ENCODE measurements at regions not wholly inside any gene's neighbourhood (a gene's known extent, or its start where the extent isn't known, plus 50 kb on each side); places are given as distances from the start of the nearest gene placed in this dataset.
A peak's percentile ranks its signal among the peaks of the same experiment; 100 is the strongest.
"Not testable (repeated sequence)": the region's sequence is repeated elsewhere in the genome, so short reads cannot be mapped to it uniquely, and the experiment has no call there.

DNA sequence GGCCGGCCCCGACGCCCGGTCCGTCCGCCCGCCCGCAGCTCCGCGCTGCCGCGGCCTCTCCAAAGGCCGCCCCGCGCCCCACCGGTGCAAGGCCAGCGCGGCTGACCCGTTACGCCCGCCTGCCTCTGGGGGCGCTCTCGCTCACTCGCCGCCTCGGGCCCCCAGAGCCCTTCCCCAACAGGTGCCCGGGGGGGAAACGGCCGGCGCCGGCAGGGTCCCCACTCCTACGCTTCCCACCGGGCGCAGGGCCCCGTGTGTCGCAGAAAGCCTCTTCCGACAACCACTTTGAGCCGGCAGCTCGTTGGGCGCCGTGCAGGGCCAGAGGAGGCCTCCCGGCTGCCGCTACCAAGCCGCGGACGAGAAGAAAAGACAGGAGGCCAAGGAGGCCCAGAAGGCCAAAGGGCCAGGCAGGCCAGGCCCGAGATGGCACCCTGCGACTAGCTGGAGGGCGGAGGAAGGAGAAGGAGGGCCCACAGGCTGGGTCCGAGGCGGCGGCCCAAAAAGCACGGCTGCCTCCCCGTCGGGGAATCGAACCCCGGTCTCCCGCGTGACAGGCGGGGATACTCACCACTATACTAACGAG lies 64.9 kb upstream of the FCGR2A start:
- TF ChIP-seq, protein P1, sequence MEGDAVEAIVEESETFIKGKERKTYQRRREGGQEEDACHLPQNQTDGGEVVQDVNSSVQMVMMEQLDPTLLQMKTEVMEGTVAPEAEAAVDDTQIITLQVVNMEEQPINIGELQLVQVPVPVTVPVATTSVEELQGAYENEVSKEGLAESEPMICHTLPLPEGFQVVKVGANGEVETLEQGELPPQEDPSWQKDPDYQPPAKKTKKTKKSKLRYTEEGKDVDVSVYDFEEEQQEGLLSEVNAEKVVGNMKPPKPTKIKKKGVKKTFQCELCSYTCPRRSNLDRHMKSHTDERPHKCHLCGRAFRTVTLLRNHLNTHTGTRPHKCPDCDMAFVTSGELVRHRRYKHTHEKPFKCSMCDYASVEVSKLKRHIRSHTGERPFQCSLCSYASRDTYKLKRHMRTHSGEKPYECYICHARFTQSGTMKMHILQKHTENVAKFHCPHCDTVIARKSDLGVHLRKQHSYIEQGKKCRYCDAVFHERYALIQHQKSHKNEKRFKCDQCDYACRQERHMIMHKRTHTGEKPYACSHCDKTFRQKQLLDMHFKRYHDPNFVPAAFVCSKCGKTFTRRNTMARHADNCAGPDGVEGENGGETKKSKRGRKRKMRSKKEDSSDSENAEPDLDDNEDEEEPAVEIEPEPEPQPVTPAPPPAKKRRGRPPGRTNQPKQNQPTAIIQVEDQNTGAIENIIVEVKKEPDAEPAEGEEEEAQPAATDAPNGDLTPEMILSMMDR (IDR thresholded peaks at IDR 0.05) = peak; percentile 14
- H3K27me3 ChIP-seq (ENCODE audit: control insufficient read depth, insufficient read depth, low read length) = no peaks in the 10 kb centered on the region

GRCh38 chr1:161439280-161440232 lies 65.7 kb upstream of the FCGR2A start:
- H3K36me3 ChIP-seq (ENCODE audit: control insufficient read depth, insufficient read depth, low read length) = no peaks in the 10 kb centered on the region
- TF ChIP-seq, protein P1 (IDR thresholded peaks at IDR 0.05) = no peak
- H2AFZ ChIP-seq = no peak overlapping the region
- no peak overlapping the region for H3K4me3 ChIP-seq (ENCODE audit: low read depth, low read length)
- no peaks in the 10 kb centered on the region for H3K9me3 ChIP-seq (ENCODE audit: control insufficient read depth, low read length)
- no peak overlapping the region for H3K9ac ChIP-seq
- H3K27me3 ChIP-seq (ENCODE audit: control insufficient read depth, insufficient read depth, low read length) = no peaks in the 10 kb centered on the region
- H3K27ac ChIP-seq = no peak overlapping the region
- no peak overlapping the region for H3K4me2 ChIP-seq (ENCODE audit: low read length)
- no peaks in the 10 kb centered on the region for H3K4me1 ChIP-seq
- no peaks in the 10 kb centered on the region for H3K79me2 ChIP-seq

More for the DNA sequence above, 64.9 kb upstream of the FCGR2A start:
- Histone ChIP-seq H3K79me2 (no peaks in the 10 kb centered on the region), H3K27ac (no peak overlapping the region), H3K4me3 (ENCODE audit: low read depth, low read length) (peak overlapping the region; percentile 56), H3K36me3 (ENCODE audit: control insufficient read depth, insufficient read depth, low read length) (no peaks in the 10 kb centered on the region), H2AFZ (peak overlapping the region; percentile 42), H3K4me2 (ENCODE audit: low read length) (peak overlapping the region; percentile 72), H3K4me1 (no peaks in the 10 kb centered on the region), H3K9me3 (ENCODE audit: control insufficient read depth, low read length) (no peaks in the 10 kb centered on the region), H3K9ac (no peak overlapping the region)

DNA sequence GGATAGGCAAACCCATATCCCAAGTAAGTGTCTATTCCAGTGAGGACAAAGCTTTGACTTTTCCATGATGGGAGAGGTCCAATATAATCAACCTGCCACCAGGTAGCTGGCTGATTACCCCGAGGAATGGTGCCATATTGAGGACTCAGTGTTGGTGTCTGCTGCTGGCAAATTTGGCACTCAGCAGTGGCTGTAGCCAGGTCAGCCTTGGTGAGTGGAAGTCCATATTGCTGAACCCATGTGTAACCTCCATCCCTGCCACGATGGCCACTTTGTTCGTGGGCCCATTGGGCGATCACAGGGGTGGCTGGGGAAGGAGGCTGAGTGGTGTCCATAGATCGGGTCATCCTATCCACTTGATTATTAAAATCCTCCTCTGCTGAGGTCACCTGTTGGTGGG lies 65.5 kb upstream of the CFAP126 start:
- not testable (repeated sequence) for H3K9ac ChIP-seq; H3K27ac ChIP-seq; H3K4me3 ChIP-seq (ENCODE audit: low read depth, low read length); H3K9me3 ChIP-seq (ENCODE audit: control insufficient read depth, low read length); H3K79me2 ChIP-seq; H2AFZ ChIP-seq; H3K4me1 ChIP-seq; H3K27me3 ChIP-seq (ENCODE audit: control insufficient read depth, insufficient read depth, low read length); H3K36me3 ChIP-seq (ENCODE audit: control insufficient read depth, insufficient read depth, low read length); H3K4me2 ChIP-seq (ENCODE audit: low read length)

GRCh38 chr1:161432091-161432490 lies 64.4 kb upstream of the CFAP126 start:
- Histone ChIP-seq H3K4me3 (ENCODE audit: low read depth, low read length) (no peak overlapping the region), H3K4me1 (no peaks in the 10 kb centered on the region), H3K27ac (no peak overlapping the region), H3K9ac (no peak overlapping the region), H3K36me3 (ENCODE audit: control insufficient read depth, insufficient read depth, low read length) (no peaks in the 10 kb centered on the region), H3K9me3 (ENCODE audit: control insufficient read depth, low read length) (no peaks in the 10 kb centered on the region), H2AFZ (no peak overlapping the region), H3K4me2 (ENCODE audit: low read length) (no peak overlapping the region), H3K79me2 (no peaks in the 10 kb centered on the region), H3K27me3 (ENCODE audit: control insufficient read depth, insufficient read depth, low read length) (no peaks in the 10 kb centered on the region)
- TF ChIP-seq, protein P1 (IDR thresholded peaks at IDR 0.05) = no peak

GRCh38 chr1:161427733-161428516 lies 60.2 kb upstream of the CFAP126 start:
- TF ChIP-seq, protein P1 (IDR thresholded peaks at IDR 0.05) = no peak

GRCh38 chr1:161422914-161423313 lies 55.2 kb upstream of the CFAP126 start:
- H3K4me2 ChIP-seq (ENCODE audit: low read length); H3K36me3 ChIP-seq (ENCODE audit: control insufficient read depth, insufficient read depth, low read length); H3K9me3 ChIP-seq (ENCODE audit: control insufficient read depth, low read length); H3K27me3 ChIP-seq (ENCODE audit: control insufficient read depth, insufficient read depth, low read length); H3K4me1 ChIP-seq; H3K4me3 ChIP-seq (ENCODE audit: low read depth, low read length); H3K27ac ChIP-seq; H2AFZ ChIP-seq; H3K9ac ChIP-seq; H3K79me2 ChIP-seq: not testable (repeated sequence)

More at GRCh38 chr1:161427733-161428516, 60.2 kb upstream of the CFAP126 start:
- H3K9me3 ChIP-seq (ENCODE audit: control insufficient read depth, low read length) = no peaks in the 10 kb centered on the region
- no peaks in the 10 kb centered on the region for H3K4me1 ChIP-seq
- no peaks in the 10 kb centered on the region for H3K79me2 ChIP-seq
- no peak overlapping the region for H3K4me3 ChIP-seq (ENCODE audit: low read depth, low read length)
- H2AFZ ChIP-seq = no peak overlapping the region
- no peak overlapping the region for H3K27ac ChIP-seq
- no peaks in the 10 kb centered on the region for H3K27me3 ChIP-seq (ENCODE audit: control insufficient read depth, insufficient read depth, low read length)
- H3K9ac ChIP-seq = no peak overlapping the region
- no peaks in the 10 kb centered on the region for H3K36me3 ChIP-seq (ENCODE audit: control insufficient read depth, insufficient read depth, low read length)
- no peak overlapping the region for H3K4me2 ChIP-seq (ENCODE audit: low read length)
